Posterior vena cava (tissue), 2 donors: ENCODE measurements at regions not wholly inside any gene's neighbourhood (a gene's known extent, or its start where the extent isn't known, plus 50 kb on each side); places are given as distances from the start of the nearest gene placed in this dataset.

Experiments used
- DNase-seq: peaks from one replicate; pipeline ENCODE4 v3.0.0-alpha.2; 2020; ENCODE audit warnings: low spot score
- intact Hi-C, 2 donors: fragments of 100-400 bp; cut with DNase I; formaldehyde crosslinking; loops; one replicate each; pipeline versions ENCODE4 v1.14.1 to v1.14.2; 2022 to 2023
- donor health status: DM: yes; HTN: yes; CAD: no.
- donor health status: DM: yes; HTN: yes; CAD: no.

DNA sequence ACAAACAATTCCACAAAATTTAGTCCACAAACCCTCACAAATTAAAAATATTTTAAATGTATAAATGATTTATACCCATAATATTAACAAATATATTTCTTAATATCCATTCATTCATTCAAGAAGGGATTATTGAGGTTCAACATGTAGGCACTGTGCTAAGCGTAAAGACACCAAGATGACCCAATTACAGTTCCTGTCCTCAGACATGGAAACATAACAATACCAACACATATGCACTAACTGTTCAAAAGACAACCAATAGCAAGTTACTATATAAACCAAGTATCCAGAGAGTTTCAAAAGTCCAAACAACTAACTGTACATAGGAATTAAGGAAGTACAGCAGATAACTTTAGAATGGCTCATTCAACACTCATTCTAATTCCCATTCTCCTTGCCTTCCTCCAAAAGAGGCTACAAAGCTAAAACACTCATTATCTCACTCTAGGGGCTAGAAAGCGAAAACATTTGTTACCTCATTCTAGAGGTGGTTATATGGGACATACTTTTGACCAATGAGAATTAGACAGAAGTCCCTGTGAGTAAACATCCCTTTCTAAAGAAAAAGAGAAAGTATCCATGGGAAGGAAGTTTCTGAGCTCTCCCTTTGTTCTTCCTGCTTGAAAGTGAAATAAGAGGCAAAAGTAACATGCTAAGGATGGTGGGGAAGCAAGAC lies 292.4 kb downstream of the ZEB2 start:
- no peak for DNase-seq
- intact Hi-C loops, result no loop called here

DNA sequence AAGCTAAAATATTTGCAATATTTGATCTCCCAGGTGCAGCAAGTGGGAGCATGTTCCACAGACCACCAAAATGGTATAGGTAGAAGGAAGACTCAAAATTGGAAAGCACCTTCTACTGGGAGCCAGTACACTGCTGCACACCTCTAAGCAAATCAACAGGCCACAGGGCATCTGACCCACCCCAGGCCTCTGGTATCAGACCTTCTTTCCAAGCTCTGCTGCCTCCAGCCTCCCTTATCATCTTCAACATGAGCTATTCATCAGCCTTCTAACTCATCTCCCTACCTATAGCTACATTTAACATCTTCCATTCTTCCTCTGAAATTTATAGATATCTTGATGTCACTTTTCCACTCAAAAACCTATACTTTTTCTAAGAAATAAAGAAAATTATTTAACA lies 294.8 kb downstream of the ZEB2 start:
- intact Hi-C loops, result no loop called here
- DNase-seq, result no peak

DNA sequence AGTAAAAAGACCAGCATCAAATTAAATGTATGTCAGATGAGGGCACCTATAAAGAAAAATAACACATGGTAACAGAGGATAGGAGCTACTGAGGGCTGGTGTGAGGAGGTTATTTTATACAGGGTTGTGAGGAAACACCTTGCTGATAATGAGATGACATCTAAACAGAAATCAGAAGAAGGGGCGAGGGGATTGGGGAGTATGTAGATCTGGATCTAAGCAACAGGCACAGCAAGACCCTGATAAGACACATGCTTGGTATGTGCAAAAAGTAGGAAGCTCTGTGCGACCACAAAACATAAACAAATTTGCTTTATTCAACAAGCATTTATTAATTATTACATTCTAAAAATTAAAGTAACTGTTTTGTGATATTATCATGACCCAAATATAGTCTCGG lies 295.4 kb downstream of the ZEB2 start:
- intact Hi-C loops, result no loop called here
- no peak for DNase-seq

- DNase-seq, result no peak
- intact Hi-C loops, result no loop called here
Measured at GRCh38 chr2:144219979-144220378, 299.9 kb downstream of the ZEB2 start.

DNA sequence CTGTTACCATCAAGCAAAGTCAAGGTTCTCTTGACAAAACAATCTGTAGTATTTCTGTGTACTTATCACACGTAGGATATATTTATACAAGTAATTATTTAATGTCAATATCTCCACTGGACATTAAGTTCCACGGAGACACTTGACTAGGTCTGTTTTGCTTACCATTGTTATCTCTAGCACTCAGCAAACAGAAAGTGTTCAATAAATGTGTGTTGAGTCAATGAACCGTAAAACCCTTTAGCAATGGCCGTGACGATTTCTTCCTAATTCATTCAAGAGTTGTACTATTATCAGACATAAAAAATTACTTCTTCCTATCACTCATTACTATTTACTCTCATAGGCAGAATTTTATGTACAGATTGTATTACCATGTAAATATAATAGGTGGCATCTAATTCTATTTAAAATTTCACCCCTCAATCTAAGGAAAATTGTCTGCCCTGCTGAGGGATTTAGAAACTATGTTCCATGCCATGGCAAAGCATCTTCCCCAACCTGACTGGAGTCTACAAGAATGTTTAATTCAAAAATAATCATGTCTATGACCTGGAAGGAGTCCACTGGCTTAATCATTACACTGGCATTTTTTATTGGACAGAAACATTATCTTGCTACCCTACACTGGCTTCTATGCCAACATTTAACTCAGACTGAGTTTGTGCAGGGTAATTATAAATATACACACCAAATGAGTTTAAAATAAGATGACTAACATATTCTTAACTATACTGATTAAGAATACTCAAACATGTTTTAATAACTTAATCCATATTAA lies 301.9 kb downstream of the ZEB2 start:
- intact Hi-C loops, result no loop called here
- no peak for DNase-seq

DNA sequence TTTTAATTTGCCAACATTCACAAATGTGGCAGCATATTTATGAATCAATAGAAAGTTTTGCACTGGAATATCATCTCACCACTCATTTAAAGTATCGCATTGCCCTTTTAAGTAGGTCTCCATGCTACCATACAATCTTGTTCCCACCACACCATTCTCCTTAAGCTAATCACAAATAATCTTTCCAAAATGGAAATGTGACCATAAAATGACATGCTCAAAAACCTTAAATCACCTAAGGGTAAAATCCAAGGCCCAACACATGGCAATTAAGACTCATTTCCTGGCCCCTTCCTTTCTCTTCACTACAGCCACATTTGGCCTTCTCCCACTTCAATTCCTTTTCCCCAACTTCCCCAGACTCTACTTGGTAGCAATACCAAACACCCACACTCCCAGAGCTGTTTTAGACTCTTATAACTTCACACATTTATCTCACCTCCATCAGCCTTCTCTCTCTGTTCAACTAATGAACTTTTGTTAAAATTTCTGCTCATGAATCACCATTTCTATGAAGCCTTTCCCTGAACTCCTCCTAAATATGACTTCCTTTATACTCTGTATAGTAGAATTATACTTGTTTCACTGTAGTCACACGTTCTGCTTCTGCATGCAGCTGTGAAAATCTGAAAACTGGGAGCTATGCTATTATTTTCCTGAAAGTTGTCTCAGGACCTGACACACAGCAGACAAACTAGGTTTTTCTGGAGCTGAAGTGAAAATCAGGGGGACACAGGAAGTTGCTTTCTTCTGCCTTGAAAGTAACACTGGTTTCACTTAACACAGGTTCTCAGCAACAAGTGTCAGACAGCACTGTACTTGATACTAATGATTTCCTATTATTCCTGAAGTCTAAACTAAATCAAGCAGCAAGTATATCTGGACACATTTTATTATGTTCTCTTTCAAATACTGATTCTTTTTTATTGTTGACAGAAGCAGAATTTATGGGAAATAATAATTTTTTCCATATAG lies 303.9 kb downstream of the ZEB2 start:
- intact Hi-C loops, result no loop called here
- no peak for DNase-seq

GRCh38 chr2:144215207-144215606 lies 304.7 kb downstream of the ZEB2 start:
- no peak for DNase-seq

GRCh38 chr2:144213797-144214196 lies 306.1 kb downstream of the ZEB2 start:
- DNase-seq, result no peak
- intact Hi-C loops, result no loop called here

More at GRCh38 chr2:144215207-144215606, 304.7 kb downstream of the ZEB2 start:
- intact Hi-C loops, result no loop called here

GRCh38 chr2:144211826-144212225 lies 308.1 kb downstream of the ZEB2 start:
- no peak for DNase-seq
- intact Hi-C loops, result no loop called here

GRCh38 chr2:144211065-144211464 lies 308.9 kb downstream of the ZEB2 start:
- intact Hi-C loops, result no loop called here
- DNase-seq, result no peak

- no peak for DNase-seq
- intact Hi-C loops, result no loop called here
Measured at GRCh38 chr2:144210076-144210475, 309.8 kb downstream of the ZEB2 start.

DNA sequence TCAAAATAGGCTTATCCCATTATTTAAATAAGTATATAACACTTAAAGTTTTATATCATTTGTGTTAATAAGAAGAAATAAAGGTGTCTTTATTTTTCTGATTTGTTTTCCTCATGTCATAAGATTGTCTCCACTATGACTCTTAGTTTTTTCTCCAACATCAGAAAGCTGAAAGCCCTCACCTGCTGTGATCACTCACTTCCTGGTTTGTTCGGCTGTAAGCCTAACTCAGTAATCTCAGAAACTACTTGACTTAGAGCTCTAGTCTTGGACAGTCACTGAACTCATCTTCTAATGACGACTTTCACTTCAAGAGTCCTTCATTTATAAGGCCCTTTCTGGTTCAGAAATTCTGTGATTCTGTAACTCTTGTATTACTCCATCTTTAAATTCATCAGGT lies 311.0 kb downstream of the ZEB2 start:
- DNase-seq, result no peak
- intact Hi-C loops, result no loop called here

DNA sequence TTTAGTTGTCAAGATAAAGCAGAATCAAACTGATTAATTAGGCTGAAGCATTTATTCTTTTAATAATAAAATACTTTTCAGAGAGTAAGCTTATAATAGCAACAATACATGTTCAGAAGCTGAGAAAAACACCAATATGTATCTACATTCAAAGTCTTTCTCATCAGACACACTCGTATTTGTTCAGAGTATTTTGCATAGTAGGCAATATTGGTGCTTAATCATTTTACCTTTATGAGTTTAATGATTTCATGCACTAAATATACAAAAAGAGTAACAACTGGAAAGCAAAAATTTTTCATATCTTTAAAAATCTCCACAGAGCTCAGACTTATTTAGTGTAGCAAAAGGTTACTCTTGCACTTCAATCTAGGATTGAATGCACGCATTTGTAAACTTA lies 313.9 kb downstream of the ZEB2 start:
- DNase-seq, result no peak
- intact Hi-C loops, result no loop called here

DNA sequence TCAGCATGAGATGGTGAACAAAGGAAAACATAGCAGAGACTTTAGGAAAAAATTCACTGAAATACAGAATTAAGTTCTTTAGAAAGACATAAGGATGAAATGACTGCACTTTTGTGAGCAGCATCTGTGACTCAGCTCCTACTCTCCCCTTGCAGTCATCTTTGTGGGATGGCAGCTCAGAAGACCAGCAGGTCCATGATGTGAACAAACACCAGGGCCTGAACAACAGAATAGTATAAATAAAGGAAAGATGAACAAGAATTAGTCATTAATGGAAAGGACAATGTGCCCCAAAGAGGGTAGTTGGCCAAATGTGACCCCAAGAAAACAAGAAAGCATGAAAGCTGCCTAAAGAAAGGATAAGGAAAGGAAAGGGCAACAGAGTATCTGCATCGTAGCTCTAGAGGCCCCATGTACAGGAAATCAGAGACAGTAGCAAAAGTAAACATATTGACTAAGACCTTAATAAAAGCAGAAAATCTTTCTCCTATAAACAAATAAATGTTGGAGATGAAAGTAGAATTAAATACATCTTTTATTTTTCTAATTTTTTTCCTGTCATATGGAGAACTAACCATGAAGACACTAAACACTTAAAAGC lies 318.0 kb downstream of the ZEB2 start:
- intact Hi-C loops, result no loop called here
- DNase-seq, result no peak

GRCh38 chr2:144201126-144201525 lies 318.8 kb downstream of the ZEB2 start:
- no peak for DNase-seq
- intact Hi-C loops, result no loop called here

DNA sequence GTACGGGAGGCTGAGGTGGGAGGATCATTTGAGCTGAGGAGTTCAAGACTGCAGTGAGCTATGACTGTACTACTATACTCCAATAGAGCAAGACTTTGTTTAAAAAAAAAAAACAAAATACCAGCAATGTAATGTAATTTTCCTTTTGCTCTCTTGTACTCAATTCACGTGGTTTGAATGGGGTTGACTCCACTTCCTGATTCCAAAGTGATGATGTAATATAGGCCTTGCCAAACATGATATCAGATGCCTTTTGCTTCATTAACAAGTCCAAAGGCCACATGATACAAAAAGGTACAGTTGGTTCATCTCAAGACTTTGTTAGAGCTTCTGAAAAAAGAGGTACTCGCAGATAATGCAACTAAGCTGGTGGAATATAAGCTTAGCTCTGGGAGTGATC lies 321.8 kb downstream of the ZEB2 start:
- no peak for DNase-seq
- intact Hi-C loops, result no loop called here

DNA sequence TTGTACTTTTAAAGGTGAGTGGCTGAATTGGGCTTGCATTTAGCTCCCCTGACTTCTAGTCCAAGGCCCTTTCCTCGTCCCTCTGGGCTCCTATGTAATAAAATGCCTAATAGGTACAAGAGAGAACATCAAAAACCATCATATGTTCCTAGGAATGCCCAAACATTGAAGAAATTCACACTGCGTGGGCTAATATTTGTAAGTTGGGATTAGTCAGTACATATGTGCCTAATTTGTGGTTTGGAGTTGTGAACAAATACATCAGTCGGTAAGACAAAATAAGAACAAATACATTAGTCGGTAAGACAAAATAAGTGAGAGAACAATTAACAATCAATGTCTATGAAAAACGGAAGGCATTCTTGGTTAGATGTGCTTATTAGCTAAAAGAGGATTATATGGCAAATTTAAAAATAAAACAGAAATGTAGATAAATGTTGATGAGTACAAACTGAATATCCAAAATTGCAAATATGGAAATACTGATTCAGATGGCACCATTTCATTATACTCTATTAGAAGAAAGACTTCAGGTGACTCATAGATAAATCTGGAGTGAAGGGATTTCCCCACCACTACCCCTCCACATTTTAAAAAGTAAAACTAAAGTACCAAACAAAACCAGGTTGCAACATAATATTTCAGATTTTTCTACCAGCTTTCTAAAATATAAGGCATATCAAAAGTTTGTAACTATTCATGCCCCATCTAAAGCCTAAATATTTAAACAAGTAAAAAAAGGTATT lies 325.4 kb downstream of the ZEB2 start:
- intact Hi-C loops, result no loop called here
- DNase-seq, result no peak

DNA sequence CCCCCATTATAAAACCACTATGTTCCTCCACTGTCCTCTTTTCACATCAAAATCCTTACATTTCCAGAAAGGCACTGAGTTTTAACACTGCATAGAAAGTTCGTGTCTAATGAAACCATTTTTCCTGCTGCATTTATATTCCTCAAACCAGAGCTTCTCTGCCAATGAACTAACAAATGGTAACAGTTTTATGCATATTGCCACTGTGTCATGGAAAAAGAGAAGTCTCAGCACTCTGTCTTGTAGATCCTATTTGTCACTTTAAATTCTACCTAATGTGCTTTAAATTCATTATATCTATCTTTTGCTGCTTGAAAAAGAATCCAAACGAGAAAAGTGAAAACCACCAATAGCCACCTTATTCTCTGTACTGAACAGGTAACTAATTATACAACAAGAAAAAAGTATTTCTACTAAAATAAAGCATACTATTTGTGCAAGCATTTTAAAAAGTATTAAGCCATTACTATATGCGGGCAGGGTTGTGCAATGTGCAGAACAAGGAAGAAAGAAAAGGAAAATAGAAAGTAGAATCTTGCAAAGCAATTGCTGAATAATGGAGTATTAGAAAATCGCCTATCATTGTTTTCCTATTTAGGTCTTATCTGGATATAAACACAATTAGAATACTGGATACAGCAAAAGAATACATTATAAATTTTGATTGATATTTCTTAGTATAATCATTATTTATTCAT lies 328.9 kb downstream of the ZEB2 start:
- DNase-seq, result no peak
- intact Hi-C loops, result no loop called here
